GM19468 (cell line): ENCODE measurements at regions not wholly inside any gene's neighbourhood (a gene's known extent, or its start where the extent isn't known, plus 50 kb on each side); places are given as distances from the start of the nearest gene placed in this dataset.
"Not testable (repeated sequence)": the region's sequence is repeated elsewhere in the genome, so short reads cannot be mapped to it uniquely, and the experiment has no call there.

Experiments used
- ATAC-seq: cut with Tn5 transposase; IDR thresholded peaks from one replicate; pipeline ENCODE4 v1.9.1; 2021; ENCODE audit warnings: mild to moderate bottlenecking, moderate library complexity, moderate number of reproducible peaks; ENCODE audit not compliant: unreplicated experiment; ENCODE audit errors: extremely low read depth

- ATAC-seq: no peak
These were observed 1360.5 kb upstream of the ADGRL4 start for GRCh38 chr1:80367058-80367457.

DNA sequence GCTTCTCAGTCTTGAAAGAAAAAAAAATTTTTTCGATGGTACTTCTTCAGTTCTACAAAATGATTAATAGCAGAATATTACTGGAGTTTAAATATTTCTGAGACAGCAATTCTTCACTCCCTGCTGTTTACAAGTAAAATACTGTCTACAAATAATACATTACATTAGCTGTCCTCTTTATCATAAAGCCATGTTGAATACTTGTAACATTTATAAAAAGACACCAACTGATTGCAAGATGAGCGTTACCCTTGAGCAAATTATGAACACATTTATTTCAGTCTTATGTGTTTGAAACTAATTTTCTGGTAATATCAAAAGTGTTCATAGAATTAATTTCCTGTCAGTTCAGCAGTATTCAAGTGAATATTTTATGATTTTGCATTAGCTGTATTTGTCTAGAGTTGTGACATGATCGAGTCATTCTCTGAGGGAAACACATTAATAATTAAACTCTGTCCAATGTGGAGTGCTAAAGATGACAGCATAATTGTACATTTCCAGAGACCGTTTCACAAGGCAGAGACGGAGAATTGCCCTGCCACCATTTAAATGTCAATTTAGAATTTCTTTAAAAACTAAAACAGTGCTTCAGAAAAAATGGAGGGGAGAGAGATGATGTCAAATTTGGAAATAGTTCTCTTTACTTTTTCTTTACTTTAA is 1359.0 kb upstream of the ADGRL4 start:
- ATAC-seq: no peak

DNA sequence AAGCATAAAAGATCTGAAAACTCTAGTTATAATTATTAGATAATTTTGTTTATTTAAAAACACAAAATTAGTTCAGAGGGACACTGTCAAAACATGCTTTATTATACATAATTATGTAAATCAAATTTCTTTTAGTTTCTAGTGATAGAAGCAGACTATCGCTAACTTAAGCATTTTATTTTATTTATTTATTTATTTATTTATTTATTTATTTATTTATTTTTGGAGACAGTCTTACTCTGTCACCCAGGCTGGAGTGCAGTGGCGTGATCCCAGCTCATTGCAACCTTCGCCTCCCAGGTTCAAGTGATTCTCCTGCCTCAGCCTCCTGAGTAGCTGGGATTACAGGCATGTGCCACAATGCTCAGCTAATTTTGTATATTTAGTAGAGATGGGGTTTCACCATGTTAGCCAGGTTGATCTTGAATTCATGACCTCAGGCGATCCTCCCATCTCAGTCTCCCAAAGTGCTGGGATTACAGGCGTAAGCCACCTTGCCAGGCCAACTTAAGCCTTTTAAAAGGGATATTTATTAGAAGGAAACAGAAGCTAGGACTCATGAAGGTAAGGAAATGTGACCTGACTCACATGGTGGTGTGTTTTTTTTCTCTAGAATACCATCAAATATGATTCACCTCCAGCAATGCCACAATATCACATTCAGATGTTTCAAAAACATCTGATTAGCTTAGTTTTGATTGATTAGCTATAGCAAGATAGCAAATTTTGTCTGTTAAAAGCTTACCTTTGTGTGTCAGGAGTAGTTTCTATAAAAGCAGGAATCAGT is 1357.4 kb upstream of the ADGRL4 start:
- no peak for ATAC-seq

GRCh38 chr1:80359666-80360065 is 1353.1 kb upstream of the ADGRL4 start:
- no peak for ATAC-seq

GRCh38 chr1:80349218-80349617 is 1342.7 kb upstream of the ADGRL4 start:
- ATAC-seq: no peak

- no peak for ATAC-seq
These were observed 1334.5 kb upstream of the ADGRL4 start for GRCh38 chr1:80341021-80341420.

GRCh38 chr1:80318108-80318507 is 1311.6 kb upstream of the ADGRL4 start:
- no peak for ATAC-seq

DNA sequence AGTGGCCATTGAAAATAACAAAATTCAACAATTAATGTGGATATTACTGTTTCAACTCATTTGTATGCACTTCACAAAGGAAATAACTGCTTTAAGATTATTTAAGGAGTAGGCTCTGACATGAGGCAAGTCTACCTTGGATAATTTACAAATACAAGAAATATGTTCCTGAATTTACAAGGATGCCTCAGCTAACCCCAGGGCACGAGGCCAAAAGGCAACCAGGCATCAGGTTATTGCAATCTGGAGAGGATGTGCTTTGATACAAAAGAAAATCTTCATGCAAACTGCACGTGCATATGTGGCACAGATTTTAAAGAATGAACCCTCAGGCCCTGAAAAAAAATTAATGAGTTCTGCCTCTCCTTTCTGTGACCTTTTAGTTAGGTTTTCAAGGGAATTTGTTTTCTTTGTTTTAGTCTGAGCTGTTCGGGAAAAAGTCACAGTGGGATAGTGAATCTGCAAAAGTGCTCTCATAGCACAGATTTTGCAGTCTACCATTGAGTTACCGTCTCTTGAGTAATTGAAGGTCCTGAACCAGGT is 1304.2 kb upstream of the ADGRL4 start:
- ATAC-seq: no peak

DNA sequence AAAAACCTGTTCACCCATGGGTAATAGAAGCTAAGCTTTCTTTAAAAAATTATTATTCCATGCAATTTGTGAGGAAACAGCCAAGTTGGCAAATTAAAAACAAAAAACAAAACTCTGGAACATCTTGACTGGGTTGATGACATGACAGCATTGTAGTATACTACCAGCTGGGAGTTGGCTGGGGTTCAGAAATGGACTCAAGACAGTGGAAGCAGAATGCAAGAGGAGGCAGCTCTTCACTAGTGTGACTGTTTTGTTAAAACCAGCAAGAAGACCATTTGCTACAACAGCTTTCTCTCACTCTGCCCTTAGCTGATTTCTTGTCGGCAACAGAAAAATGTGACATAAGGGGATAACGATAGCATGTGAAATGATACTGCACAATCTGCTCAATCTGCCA is 1298.9 kb upstream of the ADGRL4 start:
- ATAC-seq: no peak

GRCh38 chr1:80293818-80294217 is 1287.3 kb upstream of the ADGRL4 start:
- ATAC-seq: no peak

DNA sequence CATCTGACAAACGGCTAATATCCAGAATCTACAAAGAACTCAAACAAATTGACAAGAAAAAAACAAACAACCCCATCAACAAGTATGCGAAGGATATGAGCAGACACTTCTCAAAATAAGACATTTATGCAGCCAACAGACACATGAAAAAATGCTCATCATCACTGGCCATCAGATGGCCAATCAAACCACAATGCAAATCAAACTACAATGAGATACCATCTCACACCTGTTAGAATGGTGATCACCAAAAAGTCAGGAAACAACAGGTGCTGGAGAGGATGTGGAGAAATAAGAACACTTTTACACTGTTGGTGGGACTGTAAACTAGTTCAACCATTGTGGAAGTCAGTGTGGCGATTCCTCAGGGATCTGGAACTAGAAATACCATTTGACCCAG is 1282.2 kb upstream of the ADGRL4 start:
- not testable (repeated sequence) for ATAC-seq

- ATAC-seq: no peak
These were observed 1276.0 kb upstream of the ADGRL4 start for GRCh38 chr1:80282536-80282935.

- ATAC-seq: no peak
These were observed 1272.4 kb upstream of the ADGRL4 start for GRCh38 chr1:80278936-80279335.

GRCh38 chr1:80274256-80274655 is 1267.7 kb upstream of the ADGRL4 start:
- no peak for ATAC-seq

DNA sequence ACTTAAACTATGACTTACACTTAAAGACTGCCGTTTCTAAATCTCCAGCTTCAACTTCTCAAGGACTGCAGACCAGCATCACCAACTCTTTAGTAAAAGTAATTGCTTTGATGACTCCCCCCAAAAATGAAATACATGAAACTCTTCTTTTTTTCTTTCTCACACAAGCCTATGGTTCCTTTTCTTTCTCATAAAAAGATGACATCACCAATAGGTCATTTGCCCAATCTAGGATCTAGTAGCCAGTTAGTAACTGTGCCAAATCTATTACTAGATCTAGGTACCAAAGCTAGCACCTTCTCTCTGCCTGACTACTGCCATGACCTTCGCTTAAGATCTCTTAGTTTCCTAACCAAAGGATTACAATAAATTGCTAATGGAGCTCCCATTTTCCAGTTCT is 1266.0 kb upstream of the ADGRL4 start:
- ATAC-seq: no peak

GRCh38 chr1:80258659-80259058 is 1252.1 kb upstream of the ADGRL4 start:
- ATAC-seq: no peak

GRCh38 chr1:80251591-80251990 is 1245.1 kb upstream of the ADGRL4 start:
- no peak for ATAC-seq

DNA sequence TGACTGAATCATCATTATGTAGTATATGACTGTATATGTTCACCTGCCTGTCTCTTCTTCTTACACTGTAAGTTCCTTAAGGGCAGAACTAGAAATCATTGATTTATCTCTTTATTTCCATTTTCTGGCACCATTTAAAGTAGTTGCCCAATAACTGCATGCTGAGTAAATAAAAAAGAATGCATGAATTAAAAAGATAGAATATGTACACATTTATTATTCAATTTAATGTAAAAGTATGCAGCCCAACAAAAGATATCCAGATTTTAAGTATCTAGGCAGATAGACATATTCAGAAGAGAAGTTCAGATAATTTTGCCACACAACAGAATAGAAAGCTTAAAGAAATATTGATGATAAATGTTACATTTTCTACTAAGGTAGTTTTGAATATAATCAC is 1244.6 kb upstream of the ADGRL4 start:
- ATAC-seq: no peak

DNA sequence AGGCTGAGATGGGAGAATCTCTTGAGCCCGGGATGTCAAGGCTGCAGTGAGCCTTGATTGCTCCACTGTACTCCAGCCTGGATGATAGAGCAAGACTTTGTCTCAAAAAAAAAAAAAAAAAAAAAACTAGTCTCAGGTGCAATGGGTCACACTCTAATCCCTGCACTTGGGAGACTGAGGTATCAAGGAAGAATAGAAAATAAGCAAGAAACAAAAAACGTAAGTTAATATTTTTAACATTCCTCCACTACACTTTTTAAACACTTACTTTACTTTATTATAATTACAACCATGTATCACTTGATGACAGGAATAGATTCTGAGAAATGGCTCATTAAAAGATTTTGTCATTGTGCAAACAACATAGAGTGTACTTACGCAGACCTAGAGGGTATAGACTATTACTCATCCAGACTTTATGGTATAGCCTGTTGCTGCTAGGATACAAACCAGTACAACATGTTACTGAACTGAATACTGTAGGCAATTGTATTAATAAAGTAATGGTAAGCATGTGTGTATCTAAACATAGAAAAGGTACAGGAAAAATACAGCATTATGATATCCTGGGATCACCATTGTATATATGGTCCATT is 1244.1 kb upstream of the ADGRL4 start:
- no peak for ATAC-seq

DNA sequence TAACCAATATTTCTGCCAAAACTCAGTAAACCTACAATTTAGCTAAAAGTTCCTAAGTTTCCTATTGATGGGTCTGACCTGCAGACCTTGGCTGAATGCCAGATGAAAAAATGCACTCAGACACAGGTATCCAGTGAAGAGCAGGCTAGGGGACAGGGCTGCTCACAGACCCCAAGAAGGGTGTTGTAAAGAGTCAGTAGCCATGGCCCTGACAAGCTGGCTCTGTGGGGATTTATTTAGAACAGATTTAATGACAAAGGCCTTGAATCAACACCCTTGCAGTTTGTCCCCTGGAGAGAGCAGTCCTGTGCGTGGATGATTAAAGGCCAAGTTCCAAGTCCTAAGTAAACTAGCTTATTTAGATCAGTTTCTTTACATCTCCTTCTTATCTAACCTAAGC is 1243.2 kb upstream of the ADGRL4 start:
- ATAC-seq: no peak

GRCh38 chr1:80248886-80249285 is 1242.4 kb upstream of the ADGRL4 start:
- no peak for ATAC-seq
